ENCODE measurements at regions not wholly inside any gene's neighbourhood (a gene's known extent, or its start where the extent isn't known, plus 50 kb on each side); places are given as distances from the start of the nearest gene placed in this dataset.

- no peak overlapping the region for H3K4me3 ChIP-seq (ENCODE audit: low read length)
- peak overlapping the region; percentile 72 for H3K27ac ChIP-seq (ENCODE audit: low read length)
- no peaks in the 10 kb centered on the region for H3K27me3 ChIP-seq (ENCODE audit: control insufficient read depth, insufficient read depth, low read length)
- no peaks in the 10 kb centered on the region for H3K36me3 ChIP-seq (ENCODE audit: control insufficient read depth, insufficient read depth, low read length)
- peaks cover 6% of the 10 kb centered on the region for H3K4me1 ChIP-seq (ENCODE audit: control insufficient read depth, insufficient read depth, low read length)
- H3K9me3 ChIP-seq (replicated peaks; ENCODE audit: control insufficient read depth, low read depth, low read length), result no peaks in the 10 kb centered on the region
- peak; percentile 93 for DNase-seq
- no CpG with 5 or more reads among the region's 4 CpGs for WGBS (ENCODE audit: insufficient coverage)
Measured at GRCh38 chr10:21329995-21330627, 195.4 kb downstream of the SKIDA1 start.

GRCh38 chr10:21327289-21327993 is 198.0 kb downstream of the SKIDA1 start:
- 33% methylated on average over 3 of the region's 10 CpGs for WGBS (ENCODE audit: insufficient coverage)
- Histone ChIP-seq H3K27me3 (ENCODE audit: control insufficient read depth, insufficient read depth, low read length) (no peaks in the 10 kb centered on the region), H3K36me3 (ENCODE audit: control insufficient read depth, insufficient read depth, low read length) (no peaks in the 10 kb centered on the region), H3K4me1 (ENCODE audit: control insufficient read depth, insufficient read depth, low read length) (peaks cover 5% of the 10 kb centered on the region), H3K9me3 (replicated peaks; ENCODE audit: control insufficient read depth, low read depth, low read length) (no peaks in the 10 kb centered on the region), H3K27ac (ENCODE audit: low read length) (no peak overlapping the region), H3K4me3 (ENCODE audit: low read length) (no peak overlapping the region)
- no peak for DNase-seq

- Histone ChIP-seq H3K9me3 (replicated peaks; ENCODE audit: control insufficient read depth, low read depth, low read length) (no peaks in the 10 kb centered on the region), H3K27me3 (ENCODE audit: control insufficient read depth, insufficient read depth, low read length) (no peaks in the 10 kb centered on the region), H3K4me3 (ENCODE audit: low read length) (no peak overlapping the region), H3K27ac (ENCODE audit: low read length) (no peak overlapping the region), H3K36me3 (ENCODE audit: control insufficient read depth, insufficient read depth, low read length) (no peaks in the 10 kb centered on the region), H3K4me1 (ENCODE audit: control insufficient read depth, insufficient read depth, low read length) (peaks cover 5% of the 10 kb centered on the region)
- 60% methylated on average over 2 of the region's 5 CpGs for WGBS (ENCODE audit: insufficient coverage)
- DNase-seq, result no peak
Measured at GRCh38 chr10:21326594-21327288, 198.7 kb downstream of the SKIDA1 start.

- 30% methylated on average over 5 of the region's 15 CpGs for WGBS (ENCODE audit: insufficient coverage)
- peaks cover 35% of the 10 kb centered on the region for H3K4me1 ChIP-seq (ENCODE audit: control insufficient read depth, insufficient read depth, low read length)
Measured at GRCh38 chr10:21318540-21319167, 206.8 kb downstream of the SKIDA1 start.

GRCh38 chr10:21317902-21318301 is 207.6 kb downstream of the SKIDA1 start:
- no peaks in the 10 kb centered on the region for H3K9me3 ChIP-seq (replicated peaks; ENCODE audit: control insufficient read depth, low read depth, low read length)
- no peak overlapping the region for H3K27ac ChIP-seq (ENCODE audit: low read length)
- peak; percentile 66 for DNase-seq
- H3K4me3 ChIP-seq (ENCODE audit: low read length), result no peak overlapping the region
- H3K27me3 ChIP-seq (ENCODE audit: control insufficient read depth, insufficient read depth, low read length), result no peaks in the 10 kb centered on the region
- peaks cover 36% of the 10 kb centered on the region for H3K4me1 ChIP-seq (ENCODE audit: control insufficient read depth, insufficient read depth, low read length)
- no peaks in the 10 kb centered on the region for H3K36me3 ChIP-seq (ENCODE audit: control insufficient read depth, insufficient read depth, low read length)
- WGBS (ENCODE audit: insufficient coverage), result 37% methylated on average over 2 of the region's 3 CpGs

More at GRCh38 chr10:21318540-21319167, 206.8 kb downstream of the SKIDA1 start:
- Histone ChIP-seq H3K27me3 (ENCODE audit: control insufficient read depth, insufficient read depth, low read length) (no peaks in the 10 kb centered on the region), H3K36me3 (ENCODE audit: control insufficient read depth, insufficient read depth, low read length) (no peaks in the 10 kb centered on the region), H3K27ac (ENCODE audit: low read length) (no peak overlapping the region), H3K4me3 (ENCODE audit: low read length) (no peak overlapping the region), H3K9me3 (replicated peaks; ENCODE audit: control insufficient read depth, low read depth, low read length) (no peaks in the 10 kb centered on the region)
- DNase-seq, result peak; percentile 57

GRCh38 chr10:21315645-21316220 is 209.7 kb downstream of the SKIDA1 start:
- 11% methylated on average over 1 of the region's 5 CpGs for WGBS (ENCODE audit: insufficient coverage)
- Histone ChIP-seq H3K27me3 (ENCODE audit: control insufficient read depth, insufficient read depth, low read length) (no peaks in the 10 kb centered on the region), H3K9me3 (replicated peaks; ENCODE audit: control insufficient read depth, low read depth, low read length) (no peaks in the 10 kb centered on the region), H3K4me1 (ENCODE audit: control insufficient read depth, insufficient read depth, low read length) (peaks cover 36% of the 10 kb centered on the region), H3K4me3 (ENCODE audit: low read length) (no peak overlapping the region), H3K36me3 (ENCODE audit: control insufficient read depth, insufficient read depth, low read length) (no peaks in the 10 kb centered on the region), H3K27ac (ENCODE audit: low read length) (peak overlapping the region; percentile 63)
- peak; percentile 71 for DNase-seq

GRCh38 chr10:21314906-21315644 is 210.4 kb downstream of the SKIDA1 start:
- Histone ChIP-seq H3K4me3 (ENCODE audit: low read length) (no peak overlapping the region), H3K36me3 (ENCODE audit: control insufficient read depth, insufficient read depth, low read length) (no peaks in the 10 kb centered on the region), H3K9me3 (replicated peaks; ENCODE audit: control insufficient read depth, low read depth, low read length) (no peaks in the 10 kb centered on the region), H3K27ac (ENCODE audit: low read length) (peak overlapping the region; percentile 62), H3K4me1 (ENCODE audit: control insufficient read depth, insufficient read depth, low read length) (peaks cover 36% of the 10 kb centered on the region), H3K27me3 (ENCODE audit: control insufficient read depth, insufficient read depth, low read length) (no peaks in the 10 kb centered on the region)
- WGBS (ENCODE audit: insufficient coverage), result 39% methylated on average over 5 of the region's 13 CpGs
- DNase-seq, result no peak

- no peaks in the 10 kb centered on the region for H3K9me3 ChIP-seq (replicated peaks; ENCODE audit: control insufficient read depth, low read depth, low read length)
- peaks cover 36% of the 10 kb centered on the region for H3K4me1 ChIP-seq (ENCODE audit: control insufficient read depth, insufficient read depth, low read length)
- peak overlapping the region; percentile 62 for H3K27ac ChIP-seq (ENCODE audit: low read length)
- DNase-seq, result peak; percentile 56
- WGBS (ENCODE audit: insufficient coverage), result 10% methylated on average over 2 of the region's 9 CpGs
- no peaks in the 10 kb centered on the region for H3K36me3 ChIP-seq (ENCODE audit: control insufficient read depth, insufficient read depth, low read length)
- H3K27me3 ChIP-seq (ENCODE audit: control insufficient read depth, insufficient read depth, low read length), result no peaks in the 10 kb centered on the region
- H3K4me3 ChIP-seq (ENCODE audit: low read length), result no peak overlapping the region
Measured at GRCh38 chr10:21314111-21314626, 211.3 kb downstream of the SKIDA1 start.

GRCh38 chr10:21313691-21314090 is 211.8 kb downstream of the SKIDA1 start:
- no peak overlapping the region for H3K4me3 ChIP-seq (ENCODE audit: low read length)
- peak overlapping the region; percentile 62 for H3K27ac ChIP-seq (ENCODE audit: low read length)

More at GRCh38 chr10:21313691-21314090, 211.8 kb downstream of the SKIDA1 start:
- no peak for DNase-seq
- no peaks in the 10 kb centered on the region for H3K36me3 ChIP-seq (ENCODE audit: control insufficient read depth, insufficient read depth, low read length)
- 40% methylated on average over 1 of the region's 7 CpGs for WGBS (ENCODE audit: insufficient coverage)
- peaks cover 33% of the 10 kb centered on the region for H3K4me1 ChIP-seq (ENCODE audit: control insufficient read depth, insufficient read depth, low read length)
- H3K9me3 ChIP-seq (replicated peaks; ENCODE audit: control insufficient read depth, low read depth, low read length), result no peaks in the 10 kb centered on the region
- H3K27me3 ChIP-seq (ENCODE audit: control insufficient read depth, insufficient read depth, low read length), result no peaks in the 10 kb centered on the region
